H54 (cell line): ENCODE measurements at regions not wholly inside any gene's neighbourhood (a gene's known extent, or its start where the extent isn't known, plus 50 kb on each side); places are given as distances from the start of the nearest gene placed in this dataset.

Experiments
- DNase-seq: peaks from one replicate; pipeline ENCODE4 v3.0.0; 2011; ENCODE audit warnings: low spot score, mixed read lengths; ENCODE audit not compliant: insufficient read length
- FAIRE-seq: peaks from 3 replicates; lab custom pipeline; 2011; peaks lifted over from hg19 to GRCh38; lab: Jason Lieb, UNC
- POLR2A ChIP-seq: IDR thresholded peaks from 2 replicates; pipeline ENCODE4 v1.6.1; 2011; ENCODE audit warnings: low read depth, mild to moderate bottlenecking, low read length

- no peak for FAIRE-seq
- no peak for TF ChIP-seq POLR2A
- no peak for DNase-seq
Measured at GRCh38 chr1:50329332-50329932, 93.8 kb downstream of the DMRTA2 start.

- TF ChIP-seq POLR2A: no peak
- DNase-seq (no peak), FAIRE-seq (no peak)
Measured at GRCh38 chr1:50328552-50328951, 94.7 kb downstream of the DMRTA2 start.

GRCh38 chr1:50326026-50326425 is 97.2 kb downstream of the DMRTA2 start:
- DNase-seq: no peak
- no peak for FAIRE-seq
- no peak for TF ChIP-seq POLR2A

DNA sequence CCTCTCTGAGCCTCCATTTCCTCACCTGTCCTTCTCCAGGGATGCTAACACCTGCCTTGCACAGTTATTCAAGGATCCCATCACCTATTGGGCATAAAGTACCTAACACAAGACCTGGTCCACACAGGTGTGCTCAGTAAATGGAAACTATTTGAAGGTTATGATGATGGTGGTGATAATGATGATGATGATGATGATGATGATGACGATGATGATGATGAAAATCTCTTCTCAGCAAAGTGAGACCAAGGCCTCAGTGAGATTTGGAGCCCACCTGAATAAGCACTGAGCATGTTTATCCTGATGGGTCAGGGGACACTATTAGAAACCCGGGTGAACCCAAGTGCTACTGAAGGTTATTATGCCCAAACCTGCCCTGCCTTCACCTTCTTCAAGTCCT is 100.7 kb downstream of the DMRTA2 start:
- no peak for FAIRE-seq
- TF ChIP-seq POLR2A: no peak
- DNase-seq: no peak

DNA sequence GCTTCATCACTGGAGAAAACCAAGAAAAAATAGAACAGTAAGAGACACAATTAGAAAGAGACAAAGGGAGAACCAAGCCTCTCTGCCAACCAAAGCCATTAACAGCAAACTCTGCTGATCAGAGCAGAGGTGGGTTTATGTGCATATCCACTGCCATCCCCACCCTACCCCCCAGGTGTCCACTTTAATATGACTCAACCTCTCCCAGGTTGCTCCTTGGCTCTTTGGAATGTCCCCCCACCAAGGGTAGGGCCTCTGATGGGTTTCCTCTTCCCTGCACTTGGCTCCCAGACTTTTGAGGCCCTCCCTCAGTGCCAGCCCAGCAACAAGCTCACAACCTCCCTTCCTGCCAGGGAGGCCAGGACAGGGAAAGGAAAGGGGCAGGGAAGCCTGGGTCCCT is 104.8 kb downstream of the DMRTA2 start:
- no peak for DNase-seq
- no peak for FAIRE-seq
- no peak for TF ChIP-seq POLR2A

- DNase-seq (peak; percentile 20), FAIRE-seq (no peak)
- no peak for TF ChIP-seq POLR2A
Measured at GRCh38 chr1:50308878-50309277, 114.4 kb downstream of the DMRTA2 start.

- no peak for DNase-seq
- no peak for TF ChIP-seq POLR2A
- FAIRE-seq: no peak
Measured at GRCh38 chr1:50305808-50306207, 117.4 kb downstream of the DMRTA2 start.

DNA sequence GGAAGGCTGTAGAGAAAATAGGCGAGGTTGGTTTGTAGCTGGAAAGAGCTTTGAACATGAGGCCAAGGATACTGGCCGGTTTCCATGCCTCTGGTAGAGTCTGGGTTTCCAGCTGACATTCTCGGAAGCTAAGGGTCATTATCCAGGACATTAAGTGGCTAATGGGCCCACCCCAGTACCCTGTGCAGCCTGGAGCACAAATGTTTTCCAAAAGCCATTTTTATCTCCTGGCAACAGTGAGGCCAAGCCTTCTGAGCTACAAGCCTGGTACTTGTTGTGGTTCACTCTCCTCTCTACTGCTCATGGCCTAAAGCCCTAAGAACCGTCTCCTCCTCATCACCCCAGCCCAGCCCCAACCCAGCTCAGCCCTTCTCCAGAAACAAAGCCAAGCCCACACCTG is 122.9 kb downstream of the DMRTA2 start:
- DNase-seq (no peak), FAIRE-seq (no peak)
- no peak for TF ChIP-seq POLR2A

- no peak for TF ChIP-seq POLR2A
- FAIRE-seq: no peak
- DNase-seq: no peak
Measured at GRCh38 chr1:50295566-50295965, 127.7 kb downstream of the DMRTA2 start.

DNA sequence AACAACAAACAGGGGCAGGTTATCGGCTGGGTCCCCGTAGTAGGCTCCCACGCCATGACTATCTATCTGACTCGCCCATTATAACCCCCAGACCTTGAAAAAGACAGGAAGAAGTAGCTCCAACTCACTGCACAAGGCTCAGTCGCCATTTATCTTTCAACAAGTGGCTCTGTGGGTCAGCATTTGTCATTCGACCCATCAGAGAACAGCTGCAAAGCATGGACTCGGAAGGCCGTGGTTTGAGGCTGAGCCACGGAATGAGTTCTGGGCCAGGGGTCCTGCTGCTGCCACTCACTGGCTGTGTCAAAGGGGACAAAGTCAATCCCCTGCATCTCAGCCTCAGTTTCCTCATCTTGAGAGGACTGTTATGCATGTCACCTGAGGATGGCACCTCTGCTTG is 131.0 kb downstream of the DMRTA2 start:
- DNase-seq (no peak), FAIRE-seq (no peak)
- TF ChIP-seq POLR2A: no peak

DNA sequence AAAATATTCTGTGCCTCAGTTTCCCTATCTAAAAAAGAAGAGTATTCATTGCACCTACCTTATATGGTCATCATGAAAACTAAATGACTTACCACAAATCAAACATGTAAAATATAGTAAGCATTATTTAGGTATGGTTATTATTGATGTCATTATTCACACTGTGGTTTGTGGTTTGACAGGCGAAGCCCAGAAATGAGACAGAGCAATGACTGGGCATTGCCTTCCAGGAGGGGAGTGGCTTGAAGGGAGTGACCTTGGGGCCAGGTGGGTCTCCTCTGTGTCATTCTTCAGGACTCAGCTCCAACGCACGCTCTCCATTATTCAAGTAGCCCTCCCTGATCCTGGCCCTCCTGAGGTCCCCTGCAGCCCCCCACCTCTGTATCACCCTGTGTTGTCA is 133.7 kb downstream of the DMRTA2 start:
- DNase-seq: no peak
- no peak for FAIRE-seq
- TF ChIP-seq POLR2A: no peak

GRCh38 chr1:50285994-50286393 is 137.2 kb downstream of the DMRTA2 start:
- DNase-seq (no peak), FAIRE-seq (no peak)
- TF ChIP-seq POLR2A: no peak

DNA sequence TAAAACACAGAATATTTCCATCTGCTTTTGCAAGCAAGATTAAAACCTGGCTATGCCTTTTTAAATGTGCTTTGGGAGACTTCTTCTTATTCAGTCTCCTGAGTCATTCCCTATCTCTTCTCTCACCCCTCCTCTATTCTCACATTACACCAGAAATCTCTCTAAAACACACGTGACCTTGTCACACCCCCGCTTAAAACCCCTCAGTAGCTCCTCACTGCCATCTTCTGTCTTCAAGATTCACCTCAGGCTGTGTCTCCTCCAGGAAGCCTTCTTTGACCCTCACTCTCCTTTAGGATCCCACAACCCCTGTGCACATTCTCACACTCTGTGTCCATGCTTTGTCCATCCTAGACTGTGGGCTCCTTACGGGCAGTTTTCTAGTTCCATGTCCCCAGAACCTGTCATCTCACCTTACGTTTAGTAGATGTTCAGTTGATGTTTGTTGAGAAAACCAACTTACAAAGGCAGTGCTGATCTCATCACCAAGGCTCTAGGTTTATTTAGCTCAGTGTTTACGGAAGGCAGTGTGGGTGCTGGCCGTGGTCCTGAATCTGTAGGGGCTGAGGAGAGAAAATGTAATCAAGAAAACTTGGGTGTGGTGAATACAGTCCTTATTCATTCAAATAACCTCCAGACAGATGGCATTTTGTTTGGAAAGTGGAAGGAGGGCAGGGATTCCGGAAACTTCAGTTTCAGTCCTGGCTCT is 143.5 kb downstream of the DMRTA2 start:
- FAIRE-seq (no peak), DNase-seq (no peak)
- no peak for TF ChIP-seq POLR2A

DNA sequence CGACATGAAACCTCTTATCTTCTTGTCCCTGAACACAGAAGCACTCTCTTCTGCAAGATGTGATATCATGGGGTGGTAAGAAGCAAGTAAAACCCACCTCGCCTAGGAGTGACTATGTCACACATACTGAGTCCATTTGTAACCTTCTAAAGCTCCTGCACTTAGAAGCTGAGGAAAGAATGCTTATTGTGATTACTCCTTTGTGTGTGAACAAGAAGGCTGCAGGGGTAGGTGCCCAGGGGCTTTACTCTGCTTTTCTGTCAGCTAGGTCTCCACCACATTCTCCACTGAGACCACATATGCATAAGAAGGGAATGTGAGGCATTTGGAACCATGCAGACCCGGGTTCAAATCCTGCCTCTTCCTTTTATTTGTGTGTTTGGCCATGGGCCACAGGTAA is 144.3 kb downstream of the DMRTA2 start:
- FAIRE-seq: no peak
- no peak for TF ChIP-seq POLR2A

GRCh38 chr1:50278410-50278809 is 144.8 kb downstream of the DMRTA2 start:
- no peak for FAIRE-seq
- no peak for TF ChIP-seq POLR2A

More for the DNA sequence above, 144.3 kb downstream of the DMRTA2 start:
- DNase-seq: no peak

More at GRCh38 chr1:50278410-50278809, 144.8 kb downstream of the DMRTA2 start:
- no peak for DNase-seq
